Keratinocyte (primary cell): ENCODE measurements at regions not wholly inside any gene's neighbourhood (a gene's known extent, or its start where the extent isn't known, plus 50 kb on each side); places are given as distances from the start of the nearest gene placed in this dataset.

ENCODE experiments used
- CTCF ChIP-seq, 3 experiments: IDR thresholded peaks in 1 of 3; conservative IDR thresholded peaks in 1 of 3; optimal IDR thresholded peaks in 1 of 3; 2 replicates in 2 of 3; 3 replicates in 1 of 3; pipeline versions ENCODE3 to v1.5.1; 2011; ENCODE audit warnings: low read length in 3 of 3, mild to moderate bottlenecking in 3 of 3, moderate library complexity in 2 of 3, control low read depth in 1 of 3, inconsistent platforms in 1 of 3; ENCODE audit not compliant: insufficient read depth in 2 of 3; ENCODE audit errors: extremely low read depth in 1 of 3
- EZH2 ChIP-seq: IDR thresholded peaks from one replicate; pipeline ENCODE4 v1.6.1; 2012; ENCODE audit warnings: inconsistent platforms, mild to moderate bottlenecking, low read length, moderate library complexity

- TF ChIP-seq CTCF (optimal IDR thresholded peaks at IDR 0.05 in 1 of 3, IDR thresholded peaks at IDR 0.05 in 1 of 3, conservative IDR thresholded peaks at IDR 0.05 in 1 of 3; ENCODE audit: extremely low read depth in 1 of 3, insufficient read depth in 2 of 3, low read length in 3 of 3) (no peak), EZH2 (no peak)
Measured at GRCh38 chr2:66003931-66004330, 431.0 kb upstream of the MEIS1 start.
